Testis (tissue), 2 donors: ENCODE measurements at regions not wholly inside any gene's neighbourhood (a gene's known extent, or its start where the extent isn't known, plus 50 kb on each side); places are given as distances from the start of the nearest gene placed in this dataset.

Experiments used
- DNase-seq: peaks from one replicate; pipeline ENCODE4 v3.0.0-alpha.2; 2019
- H3K27ac ChIP-seq, 2 donors: fragments of 200-600 bp; sonication (generic); one replicate each; pipeline ENCODE4 v1.5.1; 2019
- H3K27me3 ChIP-seq: fragments of 200-600 bp; sonication (generic); one replicate; pipeline ENCODE4 v1.5.1; 2019
- H3K36me3 ChIP-seq: fragments of 200-600 bp; sonication (generic); one replicate; pipeline ENCODE4 v1.5.1; 2017; ENCODE audit warnings: low read depth; ENCODE audit errors: missing control alignments
- H3K4me1 ChIP-seq: fragments of 200-600 bp; sonication (generic); one replicate; pipeline ENCODE4 v1.5.1; 2019
- H3K4me3 ChIP-seq, 2 donors: fragments of 200-600 bp; sonication (generic); one replicate each; pipeline ENCODE4 v1.5.1; 2017 to 2019
- H3K9me3 ChIP-seq: fragments of 200-600 bp; sonication (generic); one replicate; pipeline ENCODE4 v1.5.1; 2017
- POLR2A ChIP-seq: fragments of 450-650 bp; IDR thresholded peaks from one replicate; pipeline ENCODE4 v1.6.1; 2017; ENCODE audit warnings: antibody characterized with exemption, mild to moderate bottlenecking, moderate library complexity
- WGBS, 2 donors: methylation state at CpG; one replicate each; pipeline ENCODE4 v1.1.5; 2018; 5-methylcytosine and 5-hydroxymethylcytosine counted together
- intact Hi-C: fragments of 100-400 bp; cut with DNase I; formaldehyde crosslinking; loops from one replicate; pipeline ENCODE4 v1.15.1; 2023; ENCODE audit warnings: low total_unique reads
- TF ChIP-seq, protein P1 (sequence below), 3 experiments: fragments of 450-650 bp in 2 of 3; fragments of 200-600 bp in 1 of 3; sonication (generic) in 1 of 3; IDR thresholded peaks; one replicate each; pipeline ENCODE4 v1.5.1; 2016 to 2019; ENCODE audit warnings: antibody characterized with exemption in 3 of 3, mild to moderate bottlenecking in 2 of 3, moderate library complexity in 1 of 3

DNA sequence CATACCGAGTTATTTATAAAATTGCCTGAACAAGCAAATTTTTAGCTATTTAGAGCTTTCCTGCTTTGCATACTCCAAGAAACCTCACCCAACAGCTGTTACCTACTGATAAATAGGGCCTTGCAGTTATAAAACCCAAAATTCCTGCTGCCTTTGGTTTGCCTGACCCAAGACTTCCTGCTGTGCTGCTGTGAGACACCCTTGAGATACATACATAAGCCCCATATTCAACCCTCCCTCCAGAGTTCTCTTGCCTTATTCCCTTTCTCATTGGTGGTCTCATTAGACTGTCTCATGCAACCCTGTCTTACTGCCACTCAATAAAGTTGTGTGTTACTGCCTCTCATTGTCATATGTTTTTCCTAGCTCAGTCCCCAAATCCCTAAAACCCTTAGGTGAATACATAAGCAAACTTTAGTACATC, 677.6 kb downstream of the UQCRFS1 start:
- Histone ChIP-seq H3K27ac (no peak overlapping the region), H3K36me3 (no peaks in the 10 kb centered on the region), H3K9me3 (no peaks in the 10 kb centered on the region), H3K4me1 (no peaks in the 10 kb centered on the region), H3K27me3 (no peaks in the 10 kb centered on the region), H3K4me3 (no peak overlapping the region)
- WGBS, 2 donors = 76 to 84% methylated on average over 1 of the region's 1 CpG
- intact Hi-C loops = no loop called here
- TF ChIP-seq, protein P1, sequence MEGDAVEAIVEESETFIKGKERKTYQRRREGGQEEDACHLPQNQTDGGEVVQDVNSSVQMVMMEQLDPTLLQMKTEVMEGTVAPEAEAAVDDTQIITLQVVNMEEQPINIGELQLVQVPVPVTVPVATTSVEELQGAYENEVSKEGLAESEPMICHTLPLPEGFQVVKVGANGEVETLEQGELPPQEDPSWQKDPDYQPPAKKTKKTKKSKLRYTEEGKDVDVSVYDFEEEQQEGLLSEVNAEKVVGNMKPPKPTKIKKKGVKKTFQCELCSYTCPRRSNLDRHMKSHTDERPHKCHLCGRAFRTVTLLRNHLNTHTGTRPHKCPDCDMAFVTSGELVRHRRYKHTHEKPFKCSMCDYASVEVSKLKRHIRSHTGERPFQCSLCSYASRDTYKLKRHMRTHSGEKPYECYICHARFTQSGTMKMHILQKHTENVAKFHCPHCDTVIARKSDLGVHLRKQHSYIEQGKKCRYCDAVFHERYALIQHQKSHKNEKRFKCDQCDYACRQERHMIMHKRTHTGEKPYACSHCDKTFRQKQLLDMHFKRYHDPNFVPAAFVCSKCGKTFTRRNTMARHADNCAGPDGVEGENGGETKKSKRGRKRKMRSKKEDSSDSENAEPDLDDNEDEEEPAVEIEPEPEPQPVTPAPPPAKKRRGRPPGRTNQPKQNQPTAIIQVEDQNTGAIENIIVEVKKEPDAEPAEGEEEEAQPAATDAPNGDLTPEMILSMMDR (IDR thresholded peaks at IDR 0.05) = no peak
- no peak for TF ChIP-seq POLR2A
- DNase-seq = no peak

- DNase-seq = no peak
- Histone ChIP-seq H3K4me1 (no peaks in the 10 kb centered on the region), H3K4me3 (no peak overlapping the region), H3K27ac (no peak overlapping the region), H3K27me3 (no peaks in the 10 kb centered on the region), H3K9me3 (no peaks in the 10 kb centered on the region), H3K36me3 (no peaks in the 10 kb centered on the region)
- whole genome bisulfite sequencing, 2 donors = 78 to 79% methylated on average over 3 of the region's 3 CpGs
- TF ChIP-seq, protein P1 (IDR thresholded peaks at IDR 0.05) = no peak
- intact Hi-C loops = no loop called here
Observed at GRCh38 chr19:28534766-28535351, 678.1 kb downstream of the UQCRFS1 start.

DNA sequence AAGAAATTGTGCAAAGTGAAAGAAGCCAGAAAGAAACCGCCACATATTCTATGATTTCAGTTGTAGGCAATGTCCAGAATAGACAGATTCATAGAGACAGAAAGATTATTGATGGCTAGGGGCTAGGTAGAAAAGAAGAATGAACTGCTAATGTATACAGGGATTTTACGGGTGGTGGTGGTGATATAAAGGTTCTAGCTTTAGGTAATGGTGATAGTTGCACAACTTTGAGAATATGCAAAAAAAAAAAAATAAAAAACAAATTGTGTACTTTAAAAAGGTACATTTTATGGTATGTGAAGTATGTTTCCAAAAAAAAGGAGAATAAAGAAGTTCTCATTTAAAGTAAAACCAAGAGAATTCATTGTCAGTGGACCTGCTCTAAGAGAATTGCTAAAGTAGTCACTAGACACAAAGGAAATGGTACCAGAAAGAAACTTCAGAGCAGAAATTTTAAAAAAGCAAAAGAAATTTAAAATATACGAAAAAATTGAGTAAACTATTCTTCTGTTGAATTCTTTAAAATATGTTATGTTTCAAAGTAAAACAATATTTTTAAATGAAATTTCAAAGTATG, 680.1 kb downstream of the UQCRFS1 start:
- WGBS, 2 donors = 89 to 91% methylated on average over 3 of the region's 3 CpGs
- Histone ChIP-seq H3K27me3 (no peaks in the 10 kb centered on the region), H3K4me1 (no peaks in the 10 kb centered on the region), H3K9me3 (no peaks in the 10 kb centered on the region), H3K4me3 (no peak overlapping the region), H3K27ac (no peak overlapping the region), H3K36me3 (no peaks in the 10 kb centered on the region)
- intact Hi-C loops = no loop called here
- DNase-seq = no peak
- TF ChIP-seq, protein P1 (IDR thresholded peaks at IDR 0.05) = no peak
- TF ChIP-seq POLR2A = no peak

- H3K9me3 ChIP-seq = no peaks in the 10 kb centered on the region
- H3K4me1 ChIP-seq = no peaks in the 10 kb centered on the region
- intact Hi-C loops = no loop called here
- no peaks in the 10 kb centered on the region for H3K36me3 ChIP-seq
- WGBS, 2 donors = 100% methylated on average over 1 of the region's 1 CpG
- TF ChIP-seq POLR2A = no peak
- TF ChIP-seq, protein P1 (IDR thresholded peaks at IDR 0.05) = no peak
- no peak overlapping the region for H3K4me3 ChIP-seq
- no peak for DNase-seq
- H3K27ac ChIP-seq = no peak overlapping the region
- no peaks in the 10 kb centered on the region for H3K27me3 ChIP-seq
Observed at GRCh38 chr19:28531979-28532378, 681.0 kb downstream of the UQCRFS1 start.
